Heart right ventricle (tissue), 16 donors: ENCODE measurements at regions not wholly inside any gene's neighbourhood (a gene's known extent, or its start where the extent isn't known, plus 50 kb on each side); places are given as distances from the start of the nearest gene placed in this dataset.

ENCODE experiments used
- ATAC-seq, 8 donors: fragments of 200-7000 bp; cut with Tn5 transposase; one replicate each; pipeline ENCODE4 v1.9.1; 2020; ENCODE audit warnings: mild to moderate bottlenecking in 8 of 8, moderate library complexity in 8 of 8, moderate number of reproducible peaks in 1 of 8
- DNase-seq, 2 donors: peaks; one replicate each; pipeline ENCODE4 v3.0.0-alpha.2; 2020
- H3K27ac ChIP-seq, 10 donors: fragments of 200-600 bp; sonication (generic) in 2 of 10; one replicate each; pipeline versions ENCODE4 v1.5.0 to v1.8.0; 2020 to 2022; ENCODE audit warnings: mild to moderate bottlenecking in 3 of 10
- H3K27me3 ChIP-seq, 7 donors: fragments of 200-600 bp; one replicate each; pipeline ENCODE4 v1.8.0; 2021 to 2022; ENCODE audit warnings: mild to moderate bottlenecking in 2 of 7
- H3K36me3 ChIP-seq, 9 donors: fragments of 200-600 bp; sonication (generic) in 1 of 9; one replicate each; pipeline versions ENCODE4 v1.5.0 to v1.8.0; 2020 to 2022; ENCODE audit warnings: mild to moderate bottlenecking in 2 of 9
- H3K4me1 ChIP-seq, 9 donors: fragments of 200-600 bp; sonication (generic) in 1 of 9; one replicate each; pipeline versions ENCODE4 v1.5.0 to v1.8.0; 2020 to 2022; ENCODE audit warnings: mild to moderate bottlenecking in 4 of 9
- H3K4me3 ChIP-seq, 10 donors: fragments of 200-600 bp; sonication (generic) in 2 of 10; one replicate each; pipeline versions ENCODE4 v1.5.0 to v1.8.0; 2020 to 2022; ENCODE audit warnings: mild to moderate bottlenecking in 7 of 10, moderate library complexity in 2 of 10
- H3K9me3 ChIP-seq, 11 donors: fragments of 200-600 bp in 10 of 11; sonication (generic) in 2 of 11; one replicate each; pipeline versions ENCODE4 v1.5.0 to v1.8.0; 2013 to 2022; ENCODE audit warnings: mild to moderate bottlenecking in 2 of 11, control low read depth in 1 of 11, moderate library complexity in 1 of 11
- WGBS, 2 donors: extraction: QIAGEN DNeasy Blood & Tissue Kit; methylation state at CpG; one replicate each; pipeline ENCODE4 v1.1.7; 2013; ENCODE audit warnings: inconsistent platforms in 1 of 2; 5-methylcytosine and 5-hydroxymethylcytosine counted together
- intact Hi-C, 10 donors: fragments of 100-400 bp; cut with DNase I; formaldehyde crosslinking; loops; one replicate each; pipeline versions ENCODE4 v1.11.1 to v1.14.2; 2022
- TF ChIP-seq, protein P1 (sequence below), 9 donors: fragments of 200-600 bp; sonication (generic) in 2 of 9; IDR thresholded peaks; one replicate each; pipeline versions ENCODE4 v1.5.0 to v1.8.0; 2021 to 2022; ENCODE audit warnings: antibody characterized with exemption in 9 of 9, mild to moderate bottlenecking in 5 of 9, moderate library complexity in 1 of 9
- donor health status: Arrhythmogenic right ventricular cardiomyopathy.
- donor health status: ischemic (EF 13 %, LVEDD 7.1; RV severe dilation, severe dysfunction).
- donor health status: healthy with polysubstance abuse.
- donor health status: DM: no; HTN: yes; CAD: no.
- donor health status: DM: no; HTN: no; CAD: no.
- donor health status: ischemic (EF 25% LVEDD 6.9; RV normal size, moderate dysfunction).
- donor health status: ischemic (EF 25% LVEDD 5.7; RV mildly dilated, moderate dysfunction).
- donor health status: healthy.
- donor health status: DM: yes; HTN: yes; CAD: no.
- donor health status: Ischemic cardiomyopathy.
- donor health status: ischemic (EF 35%, LVEDD 5.7; RV mildly dilated, moderate dysfunction).
- donor health status: nonischemic (EF 11% LVEDD 7.7; RV severe dilation, severe dysfunction).
- donor health status: DM: yes; HTN: yes; CAD: no.
- donor health status: PGD.
- donor health status: ischemic (EF 29% LVEDD 5.4; RV normal size, mild dysfunction).
- donor health status: nonischemic (EF 23%, LVEDD 6.1; RV moderate dilation, normal function).

DNA sequence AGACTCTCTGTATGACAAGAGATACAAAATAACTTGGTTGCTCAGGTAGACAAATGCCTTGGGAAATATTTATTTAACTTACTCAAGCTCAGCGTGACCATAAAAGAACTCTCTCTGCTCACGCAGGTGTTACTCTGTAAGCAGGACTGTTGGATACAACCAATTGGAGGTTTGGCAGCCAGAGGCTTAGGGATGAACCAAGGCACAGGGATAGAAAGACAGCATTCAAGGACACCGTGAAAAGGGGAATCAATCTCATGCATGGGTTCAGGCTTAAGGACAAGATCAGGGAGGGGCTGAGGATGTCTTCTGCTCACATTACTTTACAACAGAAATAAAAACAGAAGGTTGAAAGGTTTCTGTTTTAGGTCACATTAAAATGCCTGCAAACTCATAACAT is 389.0 kb upstream of the BRINP1 start:
- DNase-seq (no peak), ATAC-seq (no peak)
- TF ChIP-seq, protein P1, sequence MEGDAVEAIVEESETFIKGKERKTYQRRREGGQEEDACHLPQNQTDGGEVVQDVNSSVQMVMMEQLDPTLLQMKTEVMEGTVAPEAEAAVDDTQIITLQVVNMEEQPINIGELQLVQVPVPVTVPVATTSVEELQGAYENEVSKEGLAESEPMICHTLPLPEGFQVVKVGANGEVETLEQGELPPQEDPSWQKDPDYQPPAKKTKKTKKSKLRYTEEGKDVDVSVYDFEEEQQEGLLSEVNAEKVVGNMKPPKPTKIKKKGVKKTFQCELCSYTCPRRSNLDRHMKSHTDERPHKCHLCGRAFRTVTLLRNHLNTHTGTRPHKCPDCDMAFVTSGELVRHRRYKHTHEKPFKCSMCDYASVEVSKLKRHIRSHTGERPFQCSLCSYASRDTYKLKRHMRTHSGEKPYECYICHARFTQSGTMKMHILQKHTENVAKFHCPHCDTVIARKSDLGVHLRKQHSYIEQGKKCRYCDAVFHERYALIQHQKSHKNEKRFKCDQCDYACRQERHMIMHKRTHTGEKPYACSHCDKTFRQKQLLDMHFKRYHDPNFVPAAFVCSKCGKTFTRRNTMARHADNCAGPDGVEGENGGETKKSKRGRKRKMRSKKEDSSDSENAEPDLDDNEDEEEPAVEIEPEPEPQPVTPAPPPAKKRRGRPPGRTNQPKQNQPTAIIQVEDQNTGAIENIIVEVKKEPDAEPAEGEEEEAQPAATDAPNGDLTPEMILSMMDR (IDR thresholded peaks at IDR 0.05): no peak
- Histone ChIP-seq H3K9me3 (peaks cover 0 to 4% (median 0%) of the 10 kb centered on the region in 11 donors), H3K27ac (no peak overlapping the region), H3K36me3 (no peaks in the 10 kb centered on the region), H3K4me3 (no peak overlapping the region), H3K4me1 (no peaks in the 10 kb centered on the region), H3K27me3 (peaks cover 0 to 10% (median 0%) of the 10 kb centered on the region in 7 donors)
- intact Hi-C loops: no loop called here
- WGBS, 2 donors: 59 to 60% methylated on average over 3 of the region's 3 CpGs

DNA sequence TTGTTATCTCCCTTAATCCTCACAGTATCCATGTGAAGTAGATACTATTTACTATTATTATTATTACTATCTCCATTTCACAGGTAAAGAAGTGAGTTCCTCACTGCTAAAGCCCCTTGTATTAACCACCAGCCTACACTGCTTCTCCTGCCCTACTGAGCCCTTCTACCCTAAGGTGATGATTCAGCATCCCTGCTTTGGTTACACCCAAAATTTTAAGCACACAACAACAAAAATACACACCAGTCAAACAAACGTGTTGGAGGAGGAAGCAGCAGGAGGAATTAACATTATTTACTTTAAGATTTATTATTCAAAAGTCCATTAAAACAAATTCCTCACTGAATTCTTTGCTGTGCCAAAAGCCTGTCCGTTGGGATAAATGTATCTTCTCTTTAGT is 370.2 kb upstream of the BRINP1 start:
- 39 to 50% methylated on average over 2 of the region's 2 CpGs for WGBS, 2 donors
- no peak for ATAC-seq
- Histone ChIP-seq H3K36me3 (no peaks in the 10 kb centered on the region), H3K4me3 (no peak overlapping the region), H3K4me1 (no peaks in the 10 kb centered on the region), H3K27me3 (no peaks in the 10 kb centered on the region), H3K27ac (no peak overlapping the region), H3K9me3 (peaks cover 0 to 23% (median 4%) of the 10 kb centered on the region in 11 donors)
- intact Hi-C loops: no loop called here
- DNase-seq: no peak
- TF ChIP-seq, protein P1 (IDR thresholded peaks at IDR 0.05): no peak

DNA sequence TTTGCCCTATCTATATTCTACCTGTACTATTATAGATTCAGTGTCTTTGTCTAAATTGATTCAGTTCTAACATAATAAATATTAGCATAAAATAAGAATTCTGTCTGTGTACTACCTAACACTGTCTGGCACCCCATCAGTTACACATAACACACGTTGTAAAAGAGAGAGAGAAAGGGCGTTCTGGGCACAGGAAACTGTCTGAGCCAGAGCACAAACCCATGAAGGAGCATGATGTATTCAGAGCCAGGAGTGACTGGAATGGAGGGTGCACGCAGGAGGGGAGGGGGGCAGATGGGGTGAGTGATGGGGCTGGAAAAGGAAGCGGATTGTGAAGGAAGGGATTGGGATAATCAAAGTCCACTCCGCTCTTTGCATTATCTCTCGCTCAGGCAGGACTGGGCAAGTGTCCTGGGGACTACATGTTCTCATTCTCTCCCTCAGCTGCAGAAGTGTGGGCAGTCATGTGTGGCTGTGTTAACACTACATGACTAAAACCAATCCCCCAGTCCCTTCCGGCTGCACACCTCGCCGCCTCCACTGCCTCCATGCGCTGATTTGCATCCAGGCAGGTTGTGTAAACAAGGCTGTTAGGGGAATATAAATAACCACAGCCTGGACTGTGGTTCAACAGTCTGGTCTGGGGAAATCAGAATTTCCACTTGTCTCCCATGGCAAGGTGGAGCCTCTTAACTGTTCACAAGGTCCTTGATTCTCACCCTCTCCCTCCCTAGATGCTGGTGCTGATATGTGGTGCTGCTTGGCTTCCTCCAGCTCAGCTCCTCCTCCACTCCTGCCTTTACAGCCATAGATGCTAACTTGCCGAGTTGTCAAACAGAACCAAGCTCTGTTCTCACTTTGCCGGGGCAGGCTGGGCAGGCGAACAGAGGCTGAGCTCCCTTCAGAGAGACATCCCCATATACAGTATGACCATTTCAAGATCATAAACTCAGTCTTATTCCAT is 367.5 kb upstream of the BRINP1 start:
- Histone ChIP-seq H3K36me3 (no peaks in the 10 kb centered on the region), H3K27ac (no peak overlapping the region), H3K4me3 (no peak overlapping the region), H3K9me3 (peaks cover 0 to 29% (median 5%) of the 10 kb centered on the region in 11 donors), H3K27me3 (no peaks in the 10 kb centered on the region), H3K4me1 (no peaks in the 10 kb centered on the region)
- WGBS, 2 donors: 63 to 67% methylated on average over 13 of the region's 13 CpGs
- TF ChIP-seq, protein P1 (IDR thresholded peaks at IDR 0.05): no peak
- DNase-seq: no peak
- ATAC-seq: no peak
- intact Hi-C loops: no loop called here

DNA sequence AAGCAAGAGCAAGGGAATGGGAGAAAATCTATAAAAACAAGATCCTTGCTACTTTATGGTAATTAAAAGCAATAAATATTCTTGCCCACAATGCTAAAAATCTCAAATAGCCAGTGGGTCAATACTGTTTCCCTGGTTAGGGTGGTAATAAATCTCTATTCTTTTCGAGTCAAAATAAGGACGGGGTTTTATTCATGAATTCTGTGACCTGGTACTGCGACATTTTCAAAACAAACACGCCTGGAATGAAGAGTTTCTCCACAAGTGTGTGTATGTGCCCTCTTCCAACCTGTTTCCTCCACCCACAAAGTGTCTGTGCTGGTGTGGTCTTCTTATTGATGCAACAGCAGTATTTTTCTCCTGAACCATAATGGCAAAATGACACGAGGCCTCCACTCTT is 358.8 kb upstream of the BRINP1 start:
- WGBS, 2 donors: 71% methylated on average over 5 of the region's 5 CpGs
- H3K9me3 ChIP-seq: peaks cover 0 to 6% (median 0%) of the 10 kb centered on the region in 11 donors
- TF ChIP-seq, protein P1 (IDR thresholded peaks at IDR 0.05): no peak
- no peaks in the 10 kb centered on the region for H3K36me3 ChIP-seq
- ATAC-seq (no peak), DNase-seq (no peak)
- no peak overlapping the region for H3K4me3 ChIP-seq
- H3K4me1 ChIP-seq: no peaks in the 10 kb centered on the region
- intact Hi-C loops: no loop called here
- H3K27me3 ChIP-seq: peaks cover 0 to 16% (median 0%) of the 10 kb centered on the region in 7 donors
- H3K27ac ChIP-seq: no peak overlapping the region
